COLO668 (cell line): ENCODE measurements at regions not wholly inside any gene's neighbourhood (a gene's known extent, or its start where the extent isn't known, plus 50 kb on each side); places are given as distances from the start of the nearest gene placed in this dataset.
"Not testable (repeated sequence)": the region's sequence is repeated elsewhere in the genome, so short reads cannot be mapped to it uniquely, and the experiment has no call there.

ENCODE experiments used
- DNase-seq: peaks from one replicate; lab custom pipeline; 2025; ENCODE audit not compliant: unreplicated experiment; lab: John Stamatoyannopoulos, UW

DNA sequence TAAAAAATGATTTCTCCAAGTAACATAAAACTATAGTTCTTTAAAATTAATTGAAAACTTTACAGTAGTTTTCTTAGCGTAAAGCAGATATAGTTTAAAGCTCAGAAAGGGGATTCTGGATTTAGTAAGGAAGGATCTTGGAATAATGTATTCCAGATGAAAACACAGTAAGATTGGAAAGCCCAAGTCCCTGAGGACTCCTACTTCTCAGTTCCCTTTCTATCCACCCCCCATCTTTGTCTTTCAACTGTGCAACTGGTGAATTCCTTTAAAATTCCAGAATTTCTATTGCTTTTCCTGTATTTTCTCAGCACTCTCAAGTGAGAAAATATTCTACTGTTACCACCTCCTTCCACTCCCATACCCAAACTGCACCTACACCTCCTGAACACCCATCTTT is 184.5 kb upstream of the FBN2 start:
- no peak for DNase-seq

GRCh38 chr5:128730021-128730420 is 192.0 kb upstream of the FBN2 start:
- not testable (repeated sequence) for DNase-seq

DNA sequence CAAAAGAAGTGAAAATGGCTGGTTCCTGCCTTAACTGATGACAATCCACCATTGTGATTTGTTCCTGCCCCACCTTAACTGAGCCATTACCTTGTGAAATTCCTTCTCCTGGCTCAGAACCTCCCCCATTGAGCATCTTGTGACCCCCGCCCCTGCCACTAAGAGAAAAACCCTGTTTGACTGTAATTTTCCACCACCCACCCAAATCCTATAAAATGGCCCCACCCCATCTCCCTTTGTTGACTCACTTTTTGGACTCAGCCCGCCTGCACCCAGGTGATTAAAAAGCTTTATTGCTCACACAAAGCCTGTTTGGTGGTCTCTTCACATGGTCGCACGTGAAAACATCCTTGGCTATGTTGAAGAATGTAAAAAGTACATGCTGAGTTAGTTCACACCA is 197.6 kb upstream of the FBN2 start:
- not testable (repeated sequence) for DNase-seq

GRCh38 chr5:128736553-128736952 is 198.5 kb upstream of the FBN2 start:
- DNase-seq = no peak

- no peak for DNase-seq
Observed at GRCh38 chr5:128749136-128749898, 211.3 kb upstream of the FBN2 start.

- no peak for DNase-seq
Observed at GRCh38 chr5:128750155-128750554, 212.1 kb upstream of the FBN2 start.

GRCh38 chr5:128757196-128757959 is 207.9 kb upstream of the SLC27A6 start:
- no peak for DNase-seq

DNA sequence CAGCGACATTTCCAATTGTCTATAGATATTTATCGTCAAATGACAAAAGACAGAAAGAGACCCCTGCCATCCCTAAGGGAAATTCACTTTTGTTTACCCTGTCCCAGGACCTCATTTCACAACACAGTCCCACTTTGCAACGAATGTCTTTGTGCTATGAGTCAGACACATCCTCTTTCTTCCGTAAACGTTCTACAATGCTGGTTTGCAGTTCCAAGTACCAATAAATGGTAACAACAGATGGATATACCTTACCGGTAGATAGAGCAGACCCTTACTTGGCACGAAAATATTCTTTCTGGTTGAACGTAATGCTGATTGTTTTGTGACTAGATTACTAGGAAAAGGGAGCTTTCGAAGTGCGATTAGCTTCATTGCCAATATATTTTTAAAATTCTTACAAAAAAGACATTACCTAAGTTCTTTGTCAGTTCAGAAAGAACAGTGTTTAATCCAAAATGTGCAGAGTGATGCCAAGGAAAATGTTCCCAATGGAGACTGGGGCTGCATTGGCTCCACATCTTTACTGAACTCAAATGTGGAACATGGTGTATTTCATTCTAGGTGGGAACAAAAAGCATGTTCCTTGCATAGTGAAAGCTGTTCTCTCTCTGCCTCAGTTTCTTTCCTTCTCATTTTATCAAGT is 202.5 kb upstream of the SLC27A6 start:
- DNase-seq = no peak

DNA sequence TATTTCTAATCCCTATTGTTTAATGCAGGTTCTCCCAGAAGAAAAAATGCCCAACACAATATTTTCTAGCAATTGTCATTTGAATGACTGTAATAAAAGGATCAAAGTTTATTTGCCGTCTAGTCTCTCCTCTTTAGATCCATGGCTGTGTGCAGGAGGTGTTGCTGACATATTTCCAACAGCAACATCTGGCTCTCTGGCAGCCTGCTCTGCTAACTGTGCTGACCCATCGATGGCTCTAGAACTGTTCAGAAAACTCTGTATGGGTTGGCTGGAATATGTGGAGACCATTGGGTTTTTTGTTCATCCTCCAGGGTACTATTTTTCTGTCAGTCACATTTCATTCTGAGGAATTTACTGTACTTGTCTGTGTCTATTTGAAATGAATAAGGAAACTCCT is 202.0 kb upstream of the SLC27A6 start:
- no peak for DNase-seq

DNA sequence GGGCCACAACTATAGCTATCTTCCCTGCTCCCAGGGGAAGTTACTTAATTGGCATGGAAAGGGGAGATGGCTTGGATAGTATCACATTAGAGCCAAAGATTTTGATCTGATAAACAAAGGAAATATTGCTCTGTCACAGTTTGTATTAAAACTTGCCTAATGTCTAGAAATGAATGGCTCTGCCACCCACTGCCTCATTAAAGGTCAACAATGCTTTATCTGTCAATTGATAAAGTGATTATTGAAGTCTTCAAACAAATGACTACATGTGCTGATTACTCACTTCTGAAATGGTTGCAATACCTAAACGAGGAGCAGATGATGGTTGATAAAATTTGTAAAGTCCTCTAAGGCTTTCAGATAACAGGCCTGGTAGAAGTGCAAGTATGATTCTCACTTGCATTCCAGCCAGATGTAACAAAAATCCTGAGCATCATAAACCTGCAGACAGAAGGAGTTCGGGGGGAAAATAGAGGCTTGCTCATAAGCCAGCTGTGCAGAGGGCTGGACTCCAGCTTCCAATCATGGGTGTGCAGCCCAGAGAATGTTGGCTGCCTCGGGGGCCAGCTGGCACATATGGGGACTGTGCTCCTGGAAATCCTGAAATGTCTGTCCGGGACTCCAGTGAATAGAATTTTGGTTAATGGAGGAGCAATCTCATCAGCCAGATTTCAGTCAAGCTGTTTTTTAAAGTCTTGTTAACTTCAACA is 200.5 kb upstream of the SLC27A6 start:
- DNase-seq = no peak

DNA sequence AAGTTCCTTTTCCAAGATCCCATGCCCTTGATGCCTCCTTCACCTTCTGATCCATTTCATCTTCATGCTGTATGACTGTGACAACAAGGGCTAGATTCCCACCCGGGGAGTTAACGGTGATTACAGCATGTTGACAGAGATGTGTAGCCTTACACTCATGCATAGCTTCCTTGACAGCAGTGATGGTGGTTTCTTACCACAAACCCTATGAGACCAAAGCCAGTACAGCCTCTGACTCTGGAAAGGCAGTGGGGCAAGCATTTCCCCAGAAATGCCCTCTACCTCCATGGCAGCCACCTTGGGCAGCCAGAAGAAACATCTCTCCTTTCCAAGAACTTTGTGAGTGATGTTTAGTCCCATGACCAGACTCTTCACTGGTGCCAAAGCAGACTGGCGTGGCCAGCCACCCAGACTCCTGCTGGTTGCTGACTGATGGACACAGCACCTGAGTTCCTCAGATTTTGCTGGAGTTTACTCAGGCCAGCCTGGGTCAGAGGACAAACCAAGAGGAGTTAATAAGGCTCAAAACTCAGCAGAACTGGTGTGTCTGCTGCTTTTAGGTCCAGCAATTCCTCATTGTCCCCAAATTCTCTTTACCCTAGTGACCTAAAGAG is 199.7 kb upstream of the SLC27A6 start:
- DNase-seq = no peak

GRCh38 chr5:128766406-128766805 is 198.9 kb upstream of the SLC27A6 start:
- DNase-seq = no peak

DNA sequence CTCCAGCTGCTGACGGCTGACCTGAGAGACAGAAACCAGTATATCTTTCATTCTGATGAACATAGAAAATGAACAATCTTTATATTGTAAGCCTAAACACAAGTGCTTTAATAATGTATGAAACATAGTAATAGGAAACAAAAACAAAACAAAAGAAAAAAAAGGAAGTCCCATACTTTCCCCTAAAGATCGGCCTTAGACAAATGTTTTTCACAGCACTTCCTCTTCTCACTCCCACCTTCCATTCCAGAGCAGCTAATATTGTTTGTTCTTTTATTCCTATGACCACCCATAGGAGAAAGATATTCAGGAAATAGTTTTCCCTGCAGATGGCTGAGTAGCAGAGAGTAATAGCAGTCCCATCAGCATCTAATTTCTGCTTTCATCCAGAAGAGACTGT is 194.4 kb upstream of the SLC27A6 start:
- no peak for DNase-seq

- no peak for DNase-seq
Observed at GRCh38 chr5:128772356-128772755, 192.9 kb upstream of the SLC27A6 start.

- no peak for DNase-seq
Observed at GRCh38 chr5:128773378-128773777, 191.9 kb upstream of the SLC27A6 start.

DNA sequence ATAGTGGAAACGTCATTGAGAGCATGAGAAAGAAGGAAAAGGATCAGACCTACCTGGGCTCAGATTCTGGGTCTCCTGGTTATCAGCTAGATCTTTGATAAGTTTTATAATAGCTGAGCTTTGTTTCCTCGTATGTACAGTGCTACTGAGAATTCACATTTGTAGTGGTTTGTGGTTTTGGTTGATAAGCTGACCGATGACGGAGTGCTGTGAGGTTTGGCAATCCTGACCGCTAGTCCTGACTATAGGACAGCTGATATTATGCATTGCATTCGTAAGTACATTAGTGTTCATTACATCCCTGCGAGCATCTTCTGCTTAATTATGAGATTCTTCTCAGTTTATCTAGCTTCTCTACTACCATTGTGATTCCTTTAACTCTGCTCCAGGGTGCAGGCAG is 190.7 kb upstream of the SLC27A6 start:
- DNase-seq = no peak

- DNase-seq = no peak
Observed at GRCh38 chr5:128775558-128775957, 189.7 kb upstream of the SLC27A6 start.

DNA sequence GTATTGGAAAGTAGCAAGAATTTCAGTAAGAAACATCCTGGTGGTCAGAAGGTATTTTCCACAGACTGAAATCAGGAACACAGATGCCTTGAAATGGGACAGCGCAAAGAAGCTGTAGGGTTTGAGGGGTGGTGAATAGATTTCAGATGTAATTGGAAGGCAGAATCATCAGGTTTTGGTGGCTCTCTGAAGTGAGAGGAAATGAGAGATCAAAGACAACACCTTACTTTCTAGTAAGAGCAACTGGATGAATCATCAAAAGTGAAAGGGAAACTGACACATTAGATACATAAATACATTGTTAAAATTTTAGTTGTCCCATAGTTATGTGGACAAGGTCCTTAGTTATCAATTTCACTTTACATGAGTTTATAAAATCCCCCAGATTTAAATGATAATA is 188.2 kb upstream of the SLC27A6 start:
- DNase-seq = no peak

GRCh38 chr5:128778474-128778873 is 186.8 kb upstream of the SLC27A6 start:
- no peak for DNase-seq

DNA sequence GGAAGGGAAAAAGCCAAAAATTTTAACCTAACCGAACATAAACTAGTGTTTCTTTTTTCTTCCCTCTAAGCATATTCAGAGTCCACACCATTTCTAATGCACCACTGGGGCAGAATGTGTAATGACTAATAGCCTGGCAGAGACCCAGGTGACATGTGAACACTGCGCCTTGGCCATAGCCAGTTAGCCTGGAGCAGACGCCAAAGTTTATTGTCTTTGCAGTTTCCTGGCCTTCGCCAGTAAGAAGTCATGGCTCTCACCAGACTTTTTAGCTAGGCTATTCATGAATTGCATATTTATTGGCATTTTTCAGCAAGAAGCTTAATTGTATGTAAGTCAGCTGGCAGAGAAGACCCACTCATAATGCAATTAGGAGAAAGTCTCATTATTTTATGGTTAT is 182.8 kb upstream of the SLC27A6 start:
- no peak for DNase-seq

- no peak for DNase-seq
Observed at GRCh38 chr5:128784726-128785125, 180.6 kb upstream of the SLC27A6 start.
